Renal cortex interstitium (tissue), 11 donors: ENCODE measurements at regions not wholly inside any gene's neighbourhood (a gene's known extent, or its start where the extent isn't known, plus 50 kb on each side); places are given as distances from the start of the nearest gene placed in this dataset.

Source experiments
- DNase-seq, 11 donors: peaks; one replicate each; pipeline ENCODE4 v3.0.0-alpha.2; 2013; ENCODE audit warnings: low read depth in 9 of 11, low spot score in 4 of 11; ENCODE audit errors: extremely low read depth in 1 of 11

DNA sequence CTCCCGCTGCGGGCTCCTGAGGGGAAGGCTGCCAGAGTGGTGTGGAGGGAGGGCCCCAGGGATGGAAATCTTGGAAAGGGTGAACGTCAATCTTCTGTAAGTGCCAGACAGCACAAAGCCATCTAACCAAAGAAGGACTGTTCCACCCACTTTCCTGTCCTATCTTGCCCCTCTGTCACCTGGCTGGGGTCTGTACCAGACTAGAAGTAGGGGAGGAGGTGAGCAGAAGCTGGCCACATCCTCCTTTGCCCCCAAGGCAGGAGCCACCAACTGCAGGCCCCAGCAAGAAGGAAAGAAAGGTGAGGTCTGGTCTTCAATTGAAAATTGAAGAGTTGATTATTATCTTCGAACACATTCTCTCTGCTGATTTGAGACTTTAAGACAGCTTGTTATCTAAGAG is 214.4 kb upstream of the LEF1 start:
- no peak for DNase-seq

DNA sequence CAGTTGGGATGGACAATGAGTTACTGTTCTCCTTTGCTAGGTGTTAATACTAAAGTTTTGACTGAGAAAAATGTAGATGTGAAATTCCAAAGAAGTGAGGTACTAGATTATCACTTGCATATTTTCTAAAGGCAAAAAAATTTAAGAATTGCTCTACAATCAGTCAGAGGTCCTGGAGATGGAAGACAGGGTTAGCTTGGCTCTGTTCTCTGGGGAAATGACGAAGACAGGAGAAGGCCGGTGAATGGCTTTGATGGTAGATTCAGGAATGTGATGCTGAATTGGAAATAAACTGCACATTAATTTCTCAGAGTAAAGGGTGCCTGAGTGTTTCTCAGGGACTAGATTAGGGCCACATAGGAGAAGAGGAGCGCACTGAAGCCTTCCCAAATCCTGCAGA is 214.0 kb upstream of the LEF1 start:
- DNase-seq = no peak

DNA sequence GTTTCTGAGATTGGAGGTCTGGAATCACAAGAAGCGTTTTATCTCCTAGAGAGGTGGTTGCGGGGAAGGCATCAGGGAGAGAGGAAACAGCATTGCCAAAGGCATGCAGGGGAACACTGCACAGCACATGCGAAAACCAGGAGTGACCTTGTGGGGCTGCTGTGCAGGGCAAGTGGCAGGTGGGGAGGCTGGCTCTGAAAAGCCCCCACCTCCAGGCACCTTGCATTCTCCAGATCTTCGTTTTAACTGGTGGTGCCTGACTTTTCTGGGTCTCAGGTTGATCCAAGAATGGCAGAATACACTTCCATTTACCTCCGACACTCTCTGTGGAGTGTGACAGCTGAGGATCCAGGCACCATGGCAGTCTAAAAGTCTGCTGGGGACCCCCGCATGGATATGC is 209.4 kb upstream of the LEF1 start:
- no peak for DNase-seq

DNA sequence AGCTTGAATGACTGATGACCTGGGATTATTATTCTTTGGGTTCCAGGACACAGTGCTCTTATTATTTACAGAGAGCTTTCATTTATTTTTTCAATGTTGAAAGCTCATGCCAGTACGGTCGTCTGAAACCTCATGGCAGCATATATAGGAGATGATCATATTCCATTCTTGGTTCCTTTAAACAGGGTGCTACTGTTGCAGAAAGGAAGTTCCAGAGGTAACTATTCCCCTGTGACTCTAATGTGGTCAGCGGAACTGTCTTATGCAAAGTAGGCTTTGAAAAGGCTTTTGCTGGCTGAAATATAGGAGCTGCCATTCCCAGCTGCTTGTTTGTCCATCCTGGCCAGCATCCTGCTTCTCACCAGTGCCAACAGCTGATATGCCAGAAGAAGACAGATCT is 208.3 kb upstream of the LEF1 start:
- no peak for DNase-seq

DNA sequence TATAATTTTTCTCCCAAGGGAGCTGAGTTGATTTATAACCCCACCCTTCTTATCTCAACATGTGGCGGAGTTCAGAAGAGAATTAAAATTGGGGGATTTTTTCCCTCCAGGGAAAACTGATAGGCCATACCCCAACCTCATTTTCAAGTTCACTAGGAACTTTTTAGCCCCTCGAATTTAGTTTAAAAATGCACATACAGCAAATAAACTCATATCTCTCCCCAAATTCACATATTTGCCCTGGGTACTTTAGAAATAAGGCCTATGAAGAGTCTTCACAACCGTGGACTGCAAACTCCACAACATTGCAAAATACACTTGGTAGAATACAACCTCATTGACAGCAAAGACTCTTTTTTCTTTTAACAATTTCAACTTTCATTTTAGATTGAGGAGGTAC is 206.7 kb upstream of the LEF1 start:
- no peak for DNase-seq

DNA sequence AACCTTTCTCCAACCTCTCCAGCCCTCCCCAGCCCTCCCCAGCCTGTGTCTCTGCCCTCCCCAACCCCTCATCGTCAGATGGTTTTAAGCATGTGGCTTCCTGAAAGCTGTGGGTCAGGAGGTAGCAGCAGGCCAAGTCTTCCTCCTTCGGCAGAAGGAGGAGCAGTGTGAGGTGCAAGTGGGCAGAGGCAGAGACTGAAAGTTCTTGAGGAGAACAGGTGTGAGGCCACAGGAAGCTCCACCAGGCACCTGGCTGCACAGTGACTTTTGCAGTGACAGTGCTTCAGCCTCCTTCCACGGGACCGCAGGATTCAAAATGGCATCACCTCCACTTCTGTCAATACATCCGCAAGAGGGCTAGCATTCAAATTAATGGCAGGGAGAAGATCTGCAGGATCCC is 203.9 kb upstream of the LEF1 start:
- no peak for DNase-seq

DNA sequence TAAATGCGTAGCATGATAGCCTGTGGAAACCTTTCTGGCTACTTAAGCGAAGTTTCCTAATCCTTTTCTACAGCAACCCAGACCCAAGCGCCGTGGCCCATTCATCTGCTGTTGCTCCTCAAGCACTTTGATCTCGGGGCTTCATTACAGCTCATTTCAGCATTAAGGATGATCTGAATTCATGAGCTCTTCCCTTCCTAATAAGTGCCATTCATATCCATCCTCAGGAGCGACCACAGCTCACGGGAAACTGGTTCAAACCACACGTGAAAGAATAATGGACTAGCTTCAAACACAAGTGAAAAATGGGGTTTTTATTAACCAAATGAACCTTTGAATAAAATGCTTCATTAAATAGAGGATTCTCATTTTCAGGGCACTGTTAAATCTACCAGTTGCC is 202.6 kb upstream of the LEF1 start:
- no peak for DNase-seq

DNA sequence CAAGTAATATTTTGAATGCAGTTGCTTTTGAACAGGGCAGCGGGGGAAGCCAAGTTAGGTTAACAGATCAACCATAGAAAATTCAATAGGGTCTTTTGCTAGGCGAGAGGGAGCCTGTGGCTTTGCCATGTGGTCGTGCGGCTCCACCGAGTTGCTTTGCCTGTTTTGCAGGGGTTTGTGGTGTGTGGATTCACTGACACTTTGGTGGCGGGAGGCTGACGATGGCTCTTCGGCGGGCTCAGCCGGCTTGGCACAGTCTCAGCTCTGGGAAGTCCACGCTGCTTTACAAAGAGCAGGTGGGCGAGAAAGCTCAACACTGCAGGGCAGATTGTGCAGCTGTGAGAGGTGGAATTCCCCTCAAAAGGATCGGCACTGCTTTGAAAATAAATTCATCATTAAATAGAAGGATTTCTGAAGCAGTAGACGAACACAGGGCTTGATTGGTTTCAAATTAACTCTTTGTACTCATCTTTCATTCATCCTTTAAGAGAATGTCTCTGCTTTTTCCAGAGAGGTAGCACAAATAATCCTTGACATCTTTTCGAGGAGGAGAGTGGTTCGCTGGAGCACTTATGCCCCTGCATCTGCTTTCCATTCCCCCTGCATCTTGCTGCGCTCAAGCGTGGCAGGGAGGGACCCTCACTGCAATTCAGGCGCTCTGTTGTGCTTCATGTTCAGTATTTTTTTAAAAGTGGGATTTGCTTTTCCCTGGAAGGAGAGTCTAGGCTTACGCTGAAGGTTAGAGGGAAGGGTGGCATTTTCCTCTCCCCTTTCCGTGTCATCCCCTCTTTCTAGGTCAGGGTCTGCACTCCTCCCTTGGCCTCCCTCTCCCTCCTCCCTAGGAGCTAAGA is 201.8 kb upstream of the LEF1 start:
- DNase-seq = no peak

DNA sequence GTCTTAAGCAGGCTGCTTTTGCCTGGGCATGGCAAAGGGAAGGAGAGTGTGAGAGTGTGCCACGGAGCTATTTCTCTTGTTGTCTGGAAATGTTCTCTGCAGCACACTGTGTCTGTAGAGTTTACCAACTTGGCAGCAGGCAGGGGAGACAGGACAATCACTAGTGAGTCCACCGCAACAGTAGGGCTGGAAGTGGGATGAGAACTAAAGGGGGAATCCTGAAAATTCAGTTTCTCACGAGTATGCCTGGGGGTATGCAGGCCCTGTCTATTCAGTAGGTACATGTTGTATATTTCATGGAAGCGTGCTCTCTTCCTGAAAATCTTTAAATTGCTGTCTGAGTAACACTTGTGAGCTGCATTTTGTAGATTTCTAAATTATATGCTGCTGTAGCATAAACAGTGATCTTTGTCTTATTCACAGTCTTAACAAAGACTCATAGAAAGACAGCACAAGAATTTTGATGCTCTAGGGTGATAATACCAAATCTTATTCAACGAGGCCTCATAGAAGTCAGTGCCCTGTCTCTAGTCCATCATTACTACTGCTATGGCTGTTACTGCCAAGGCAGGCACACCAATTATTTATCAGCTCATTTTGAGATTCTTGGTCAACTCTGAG is 200.4 kb upstream of the LEF1 start:
- no peak for DNase-seq

DNA sequence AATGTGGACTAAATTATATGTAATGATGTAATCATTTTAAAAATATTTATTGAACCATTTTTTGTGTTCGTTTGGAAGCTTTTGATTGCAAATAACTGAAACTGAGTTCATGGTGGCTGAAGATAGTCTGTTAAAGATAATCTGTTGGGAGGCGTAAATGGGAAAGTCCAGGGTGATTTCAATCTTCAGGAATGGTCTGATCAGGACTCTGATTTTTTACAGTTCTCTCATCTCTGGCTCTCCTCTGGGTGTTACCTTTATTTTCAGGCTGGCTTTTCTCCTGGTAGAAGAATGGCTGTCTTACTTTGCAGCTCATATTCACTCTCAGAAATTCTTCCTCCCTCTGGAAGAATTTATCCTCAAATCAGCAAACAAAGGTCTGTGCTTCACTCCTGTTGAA is 199.0 kb upstream of the LEF1 start:
- no peak for DNase-seq

DNA sequence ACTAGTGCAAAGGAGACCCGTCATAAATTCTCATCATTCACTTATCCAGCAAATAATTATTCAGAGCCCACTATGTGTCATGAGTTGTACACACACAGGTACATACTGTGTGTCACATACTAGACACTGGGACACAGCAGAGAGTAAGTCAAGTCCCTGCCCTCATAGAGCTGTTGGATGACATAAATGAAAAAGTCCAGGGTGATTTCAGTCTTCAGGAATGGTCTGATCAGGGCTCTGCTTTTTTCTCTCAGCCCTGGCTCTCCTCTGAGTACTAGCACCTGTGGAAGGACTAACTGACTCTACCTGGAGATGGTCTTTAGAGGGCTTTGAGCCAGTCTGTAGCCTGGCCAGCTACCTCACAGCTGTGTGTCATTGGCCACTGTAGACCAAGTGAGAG is 198.0 kb upstream of the LEF1 start:
- no peak for DNase-seq

DNA sequence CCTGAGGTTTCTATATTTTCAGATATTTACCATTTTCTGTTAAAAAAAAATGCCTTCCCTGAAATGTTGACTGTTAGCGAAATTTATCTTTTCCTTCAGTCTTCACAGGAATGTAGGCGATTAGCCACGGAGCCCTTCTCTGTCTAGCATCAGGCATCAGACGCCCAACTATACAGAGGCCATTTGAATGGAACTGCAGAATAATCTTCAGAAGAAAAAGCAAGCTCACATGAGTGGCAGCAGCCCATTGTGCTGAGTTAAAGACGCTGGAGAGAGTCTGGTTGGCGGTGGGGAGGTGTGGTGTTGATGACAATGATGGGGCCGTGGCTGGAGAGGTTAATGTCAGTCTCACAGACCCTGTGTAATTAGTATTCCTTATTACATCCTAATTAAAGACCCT is 196.8 kb upstream of the LEF1 start:
- DNase-seq = no peak

DNA sequence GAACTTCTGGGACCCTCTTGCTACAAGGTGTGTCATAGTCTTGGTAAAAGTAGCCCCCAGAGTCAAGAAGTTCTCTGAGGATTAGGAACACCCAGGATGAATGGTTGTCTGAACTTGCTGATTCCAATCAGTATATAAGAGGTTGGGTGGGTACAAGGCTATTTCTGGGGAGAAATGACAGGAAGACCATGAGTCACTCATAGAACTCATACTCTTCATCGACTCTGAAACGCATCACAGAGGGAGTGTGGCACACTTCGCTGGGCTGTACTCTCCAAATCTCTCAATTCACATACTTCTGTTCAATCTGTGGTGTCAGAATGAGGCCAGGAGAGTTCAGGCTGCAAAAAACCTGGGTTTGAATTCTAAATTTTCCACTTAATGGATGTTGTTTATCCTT is 193.2 kb upstream of the LEF1 start:
- DNase-seq = no peak

DNA sequence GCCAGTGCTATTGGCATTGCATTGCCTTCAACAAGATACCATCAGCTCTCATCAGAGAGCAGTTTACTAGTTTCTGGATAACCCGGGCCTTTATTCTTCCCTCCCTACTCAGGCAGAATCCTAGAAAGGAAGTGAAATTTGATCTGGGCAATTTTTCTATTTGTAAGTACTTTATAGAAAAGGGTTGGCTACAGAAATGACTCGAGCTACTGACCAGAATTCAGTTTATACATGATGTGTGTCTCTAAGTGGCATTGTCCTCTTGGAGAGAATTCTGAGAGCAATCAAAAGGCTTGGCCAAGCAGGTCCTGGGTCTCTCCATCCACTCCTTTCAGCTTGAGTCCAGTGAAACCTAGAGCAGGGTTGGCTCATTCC is 192.7 kb upstream of the LEF1 start:
- DNase-seq = no peak

DNA sequence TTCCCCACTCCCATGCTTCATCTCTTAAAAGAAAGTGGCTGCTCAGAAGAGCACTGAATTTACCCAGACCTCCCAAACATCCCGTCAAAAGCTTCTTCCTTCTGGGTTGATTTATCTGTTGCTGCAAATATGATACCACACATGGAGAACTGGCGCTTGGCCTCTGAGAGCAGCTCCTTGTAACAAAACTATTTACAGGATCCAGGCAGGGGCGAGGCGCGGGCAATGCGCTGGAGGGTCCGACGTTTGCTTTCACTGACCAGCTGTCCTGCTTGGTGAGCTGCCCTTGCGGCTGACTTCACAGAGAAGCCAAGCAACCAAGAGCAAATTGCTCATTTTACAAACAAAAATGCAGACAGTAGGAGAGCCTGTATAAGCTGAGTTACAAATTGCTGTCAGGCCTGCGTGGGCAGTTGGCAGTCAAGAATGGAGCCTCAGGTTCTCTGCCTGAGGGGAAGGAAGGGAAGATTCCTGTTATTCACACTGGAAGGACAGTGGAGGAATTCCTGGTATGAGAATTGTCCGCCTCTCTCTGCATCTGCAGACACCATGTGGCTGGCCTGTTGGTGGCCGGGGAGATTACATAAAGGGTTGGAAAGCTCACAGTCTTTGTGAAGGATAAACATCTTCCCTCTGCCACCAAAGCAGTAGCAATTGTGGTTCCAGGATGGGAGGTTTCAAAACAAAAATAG is 192.2 kb upstream of the LEF1 start:
- peak in 6 of 11 donors; percentile 33 to 61 (median 52) for DNase-seq

DNA sequence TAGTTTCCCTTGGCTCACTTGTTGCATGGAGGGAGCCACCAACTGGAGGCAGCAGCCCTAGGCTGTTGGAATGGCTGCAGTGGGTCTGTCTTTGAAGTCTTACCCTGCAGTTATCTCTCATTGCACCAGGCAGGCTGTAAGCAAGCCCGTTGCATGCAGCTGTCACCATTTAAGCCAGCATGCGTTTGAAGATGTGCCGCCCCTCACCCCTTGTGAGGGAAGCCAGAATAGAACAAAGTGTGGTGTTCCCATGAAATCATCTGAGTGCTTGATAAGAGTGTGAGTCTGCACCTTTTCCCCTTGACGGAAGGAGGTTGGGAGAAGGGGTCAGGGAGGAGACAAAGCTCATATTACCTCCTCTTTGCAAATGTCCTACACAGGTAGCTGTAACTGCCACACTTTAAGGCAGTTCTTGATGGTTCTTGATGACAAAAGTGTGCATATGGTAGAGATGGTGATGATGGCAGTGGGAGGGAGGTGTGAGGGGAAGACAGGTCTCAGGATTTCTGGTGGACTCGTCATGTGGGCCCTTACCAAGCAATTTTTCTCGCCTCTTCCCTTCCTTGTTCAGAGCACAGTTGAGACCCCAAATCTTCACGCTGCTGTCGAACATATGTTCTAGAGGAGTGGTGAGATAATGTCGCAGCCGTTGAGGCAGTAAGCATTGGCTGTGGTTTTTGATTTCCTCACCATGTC is 191.4 kb upstream of the LEF1 start:
- DNase-seq = no peak

DNA sequence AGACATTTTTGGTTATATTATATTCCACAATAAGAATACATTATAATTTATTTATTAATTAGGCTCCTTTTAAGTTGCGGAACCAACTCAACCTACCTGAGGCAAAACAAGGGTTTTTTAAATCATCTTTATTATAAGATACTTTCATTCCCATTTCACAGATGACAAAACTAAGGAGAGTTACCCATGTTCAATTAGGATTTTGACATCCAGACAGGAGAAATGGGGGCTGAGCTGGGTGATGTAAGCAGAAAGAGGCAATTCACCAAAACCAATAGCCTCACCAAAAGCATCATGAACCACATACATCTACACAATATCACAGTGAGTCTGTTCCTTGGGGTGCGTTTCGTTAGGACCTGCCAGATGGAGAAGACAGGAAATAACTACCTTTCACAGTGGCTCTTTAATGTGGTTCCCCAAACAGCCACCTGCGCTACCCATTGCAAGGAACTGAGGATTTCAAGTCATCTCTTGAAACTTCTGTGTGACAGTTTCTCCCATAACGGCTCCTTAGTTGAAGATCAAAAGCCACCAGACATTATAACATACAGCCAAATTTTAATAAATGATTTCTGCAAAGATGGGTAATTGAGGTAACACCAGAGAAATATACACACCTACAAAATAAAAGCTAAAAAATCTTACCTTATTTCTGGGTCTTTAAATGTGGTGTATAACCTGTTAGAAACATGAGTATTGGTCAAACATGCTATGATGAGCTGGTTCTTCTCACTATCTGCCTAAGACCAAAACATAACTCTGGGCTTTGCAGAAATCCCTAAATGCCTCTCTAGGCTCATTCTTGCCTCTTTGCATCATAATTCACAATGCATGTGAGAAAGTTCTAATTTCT is 190.6 kb upstream of the LEF1 start:
- no peak for DNase-seq

DNA sequence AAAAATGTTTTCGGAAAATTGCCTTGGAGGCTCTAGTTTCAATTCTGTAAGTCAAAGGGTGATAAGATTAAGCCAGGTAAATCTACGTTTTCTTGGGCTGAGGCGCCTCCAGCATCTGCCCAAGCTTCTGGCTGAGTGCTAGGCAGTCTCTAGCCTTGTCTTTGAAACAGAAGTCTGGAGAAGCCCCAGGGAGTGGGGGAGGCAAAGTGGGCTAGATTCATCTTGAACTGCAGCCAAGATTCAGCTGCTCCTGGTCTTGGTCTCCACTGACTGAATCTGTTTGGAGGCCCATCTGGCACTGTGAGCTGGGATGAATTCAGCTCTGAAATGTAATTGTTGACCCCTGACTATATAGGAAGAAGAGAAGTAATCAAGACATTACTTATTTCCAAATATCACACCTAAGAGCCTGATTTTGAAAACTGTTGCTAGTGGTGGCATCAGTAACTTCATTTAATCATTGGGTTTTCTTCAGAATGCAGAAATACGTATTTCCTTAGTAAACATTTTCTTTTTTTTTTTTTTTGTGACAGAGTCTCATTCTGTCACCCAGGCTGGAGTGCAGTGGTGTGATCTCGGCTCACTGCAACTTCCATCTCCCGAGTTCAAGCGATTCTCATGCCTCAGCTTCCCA is 187.3 kb upstream of the LEF1 start:
- DNase-seq = no peak
